ENCODE measurements at regions not wholly inside any gene's neighbourhood (a gene's known extent, or its start where the extent isn't known, plus 50 kb on each side); places are given as distances from the start of the nearest gene placed in this dataset.

DNA sequence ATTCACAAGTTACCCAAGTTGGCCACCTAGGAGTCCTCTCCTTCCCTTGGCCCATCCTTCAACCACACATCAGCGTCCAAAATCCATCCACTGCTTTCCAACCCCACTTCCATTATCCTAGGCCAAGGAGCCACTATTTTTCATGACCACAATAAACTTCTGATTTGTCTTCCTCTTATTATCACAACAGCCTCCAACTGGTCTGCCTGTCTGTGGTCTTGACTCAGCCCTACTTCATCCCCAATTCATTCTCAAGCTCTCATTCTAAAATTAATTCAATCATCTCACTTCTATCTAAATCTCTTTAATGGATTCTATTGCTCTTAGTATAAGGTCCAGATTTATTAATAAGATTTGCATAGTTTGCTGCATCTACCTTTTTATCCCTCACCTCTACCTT is 189.0 kb upstream of the PRDM1 start:
- no peaks in the 10 kb centered on the region for H3K36me3 Mint-ChIP-seq (ENCODE audit: low read depth, unreplicated experiment)
- DNase-seq (ENCODE audit: low read depth) (no peak), FAIRE-seq (no peak)
- Histone ChIP-seq H3K27ac (ENCODE audit: low read depth, low read length) (no peak overlapping the region), H3K27me3 (ENCODE audit: insufficient read depth, low read length) (no peaks in the 10 kb centered on the region), H3K4me1 (ENCODE audit: insufficient read depth, low read length) (peaks cover 15% of the 10 kb centered on the region), H3K9me3 (ENCODE audit: insufficient read depth, low read depth, low read length) (no peaks in the 10 kb centered on the region), H3K4me2 (ENCODE audit: low read length) (no peak overlapping the region), H3K79me2 (ENCODE audit: insufficient read depth, low read length) (no peaks in the 10 kb centered on the region), H4K20me1 (ENCODE audit: insufficient read depth, low read length) (no peaks in the 10 kb centered on the region), H3K36me3 (ENCODE audit: insufficient read depth, low read length) (no peaks in the 10 kb centered on the region), H2AFZ (ENCODE audit: low read depth, low read length) (no peak overlapping the region), H3K9ac (ENCODE audit: low read length) (no peak overlapping the region), H3K4me3 (ENCODE audit: insufficient read depth, low read depth, low read length) (no peak overlapping the region)
- no peak overlapping the region for H3K4me3 Mint-ChIP-seq (ENCODE audit: unreplicated experiment)
- H3K27me3 Mint-ChIP-seq (ENCODE audit: low read depth, unreplicated experiment) = no peaks in the 10 kb centered on the region
- peaks cover 10% of the 10 kb centered on the region for H3K9me3 Mint-ChIP-seq (ENCODE audit: unreplicated experiment)
- peaks cover 21% of the 10 kb centered on the region for H3K4me1 Mint-ChIP-seq (ENCODE audit: low read depth, unreplicated experiment)
- TF ChIP-seq, protein P1, sequence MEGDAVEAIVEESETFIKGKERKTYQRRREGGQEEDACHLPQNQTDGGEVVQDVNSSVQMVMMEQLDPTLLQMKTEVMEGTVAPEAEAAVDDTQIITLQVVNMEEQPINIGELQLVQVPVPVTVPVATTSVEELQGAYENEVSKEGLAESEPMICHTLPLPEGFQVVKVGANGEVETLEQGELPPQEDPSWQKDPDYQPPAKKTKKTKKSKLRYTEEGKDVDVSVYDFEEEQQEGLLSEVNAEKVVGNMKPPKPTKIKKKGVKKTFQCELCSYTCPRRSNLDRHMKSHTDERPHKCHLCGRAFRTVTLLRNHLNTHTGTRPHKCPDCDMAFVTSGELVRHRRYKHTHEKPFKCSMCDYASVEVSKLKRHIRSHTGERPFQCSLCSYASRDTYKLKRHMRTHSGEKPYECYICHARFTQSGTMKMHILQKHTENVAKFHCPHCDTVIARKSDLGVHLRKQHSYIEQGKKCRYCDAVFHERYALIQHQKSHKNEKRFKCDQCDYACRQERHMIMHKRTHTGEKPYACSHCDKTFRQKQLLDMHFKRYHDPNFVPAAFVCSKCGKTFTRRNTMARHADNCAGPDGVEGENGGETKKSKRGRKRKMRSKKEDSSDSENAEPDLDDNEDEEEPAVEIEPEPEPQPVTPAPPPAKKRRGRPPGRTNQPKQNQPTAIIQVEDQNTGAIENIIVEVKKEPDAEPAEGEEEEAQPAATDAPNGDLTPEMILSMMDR (IDR thresholded peaks at IDR 0.05; ENCODE audit: insufficient read depth, low read depth, low read length) = no peak
- TF ChIP-seq EZH2 (IDR thresholded peaks at IDR 0.05; ENCODE audit: insufficient read depth, low read length) = no peak
- H3K27ac Mint-ChIP-seq (ENCODE audit: unreplicated experiment) = no peak overlapping the region

DNA sequence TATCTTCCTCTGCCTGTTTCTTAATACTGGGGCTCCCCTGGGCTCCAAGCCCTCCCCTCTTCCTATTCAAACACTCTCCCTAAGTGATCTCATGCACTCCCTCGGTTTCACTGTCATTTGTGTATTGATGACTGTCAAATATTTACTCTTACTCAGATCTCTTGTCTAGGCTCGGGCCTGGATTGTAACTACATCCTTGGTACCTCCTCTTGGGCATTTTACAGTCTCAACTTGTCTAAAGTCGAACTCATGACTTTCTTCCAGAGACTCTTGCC is 189.4 kb upstream of the PRDM1 start:
- Histone ChIP-seq H3K4me3 (ENCODE audit: insufficient read depth, low read depth, low read length) (no peak overlapping the region), H3K27me3 (ENCODE audit: insufficient read depth, low read length) (no peaks in the 10 kb centered on the region), H3K36me3 (ENCODE audit: insufficient read depth, low read length) (no peaks in the 10 kb centered on the region), H3K79me2 (ENCODE audit: insufficient read depth, low read length) (no peaks in the 10 kb centered on the region), H2AFZ (ENCODE audit: low read depth, low read length) (no peak overlapping the region), H3K9ac (ENCODE audit: low read length) (no peak overlapping the region), H3K4me2 (ENCODE audit: low read length) (no peak overlapping the region), H3K9me3 (ENCODE audit: insufficient read depth, low read depth, low read length) (no peaks in the 10 kb centered on the region), H3K4me1 (ENCODE audit: insufficient read depth, low read length) (peaks cover 15% of the 10 kb centered on the region), H4K20me1 (ENCODE audit: insufficient read depth, low read length) (no peaks in the 10 kb centered on the region), H3K27ac (ENCODE audit: low read depth, low read length) (no peak overlapping the region)
- no peaks in the 10 kb centered on the region for H3K36me3 Mint-ChIP-seq (ENCODE audit: low read depth, unreplicated experiment)
- no peak overlapping the region for H3K4me3 Mint-ChIP-seq (ENCODE audit: unreplicated experiment)
- no peak overlapping the region for H3K27ac Mint-ChIP-seq (ENCODE audit: unreplicated experiment)
- no peak for FAIRE-seq
- no peak for DNase-seq (ENCODE audit: low read depth)
- peaks cover 10% of the 10 kb centered on the region for H3K9me3 Mint-ChIP-seq (ENCODE audit: unreplicated experiment)
- TF ChIP-seq EZH2 (IDR thresholded peaks at IDR 0.05; ENCODE audit: insufficient read depth, low read length) = no peak
- TF ChIP-seq, protein P1 (IDR thresholded peaks at IDR 0.05; ENCODE audit: insufficient read depth, low read depth, low read length) = no peak
- H3K27me3 Mint-ChIP-seq (ENCODE audit: low read depth, unreplicated experiment) = no peaks in the 10 kb centered on the region
- H3K4me1 Mint-ChIP-seq (ENCODE audit: low read depth, unreplicated experiment) = peaks cover 21% of the 10 kb centered on the region

DNA sequence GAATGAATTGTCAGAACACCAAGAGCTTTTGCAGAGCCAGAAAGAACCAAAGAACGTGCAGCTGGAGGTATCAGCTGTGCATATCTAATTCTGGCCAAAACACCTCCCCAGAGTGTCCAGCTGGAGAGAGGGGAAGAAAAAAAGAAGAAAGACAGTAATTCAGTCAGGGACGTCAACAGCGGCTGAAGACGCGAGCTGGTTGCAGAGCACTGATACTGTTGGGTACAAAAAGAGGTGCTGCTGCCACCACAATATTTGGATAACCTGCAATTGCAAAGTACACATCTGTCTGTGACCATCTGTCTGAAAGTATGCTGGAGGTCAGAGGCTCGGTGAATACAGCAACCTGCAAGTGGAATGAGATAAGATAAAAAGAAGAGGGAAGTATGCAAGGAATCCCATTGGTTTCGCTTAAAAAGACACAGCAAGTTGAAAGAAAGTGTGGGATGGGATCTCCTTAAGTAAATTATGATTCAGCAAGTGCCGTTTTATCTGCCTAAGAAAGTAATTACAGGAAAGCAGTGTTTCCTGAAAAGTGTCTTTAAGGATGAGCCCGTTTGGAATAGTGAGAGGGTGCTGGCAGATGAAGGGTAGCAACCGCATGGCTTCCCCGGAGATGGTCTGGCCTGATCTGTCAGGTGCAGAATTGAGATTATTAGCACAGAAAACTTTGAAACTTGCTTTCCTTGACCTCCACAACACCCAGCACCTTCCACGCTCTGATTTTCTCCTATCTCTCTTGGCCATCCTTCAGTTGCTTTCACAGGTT is 189.9 kb upstream of the PRDM1 start:
- Histone ChIP-seq H4K20me1 (ENCODE audit: insufficient read depth, low read length) (no peaks in the 10 kb centered on the region), H3K27ac (ENCODE audit: low read depth, low read length) (no peak overlapping the region), H3K4me2 (ENCODE audit: low read length) (no peak overlapping the region), H3K9ac (ENCODE audit: low read length) (no peak overlapping the region), H3K9me3 (ENCODE audit: insufficient read depth, low read depth, low read length) (no peaks in the 10 kb centered on the region), H3K36me3 (ENCODE audit: insufficient read depth, low read length) (no peaks in the 10 kb centered on the region), H3K4me3 (ENCODE audit: insufficient read depth, low read depth, low read length) (no peak overlapping the region), H3K27me3 (ENCODE audit: insufficient read depth, low read length) (no peaks in the 10 kb centered on the region), H2AFZ (ENCODE audit: low read depth, low read length) (no peak overlapping the region), H3K79me2 (ENCODE audit: insufficient read depth, low read length) (no peaks in the 10 kb centered on the region), H3K4me1 (ENCODE audit: insufficient read depth, low read length) (peaks cover 15% of the 10 kb centered on the region)
- Mint-ChIP-seq H3K36me3 (ENCODE audit: low read depth, unreplicated experiment) (no peaks in the 10 kb centered on the region), H3K27me3 (ENCODE audit: low read depth, unreplicated experiment) (no peaks in the 10 kb centered on the region), H3K4me3 (ENCODE audit: unreplicated experiment) (no peak overlapping the region), H3K9me3 (ENCODE audit: unreplicated experiment) (peaks cover 13% of the 10 kb centered on the region), H3K4me1 (ENCODE audit: low read depth, unreplicated experiment) (peaks cover 25% of the 10 kb centered on the region), H3K27ac (ENCODE audit: unreplicated experiment) (no peak overlapping the region)
- no peak for TF ChIP-seq EZH2 (IDR thresholded peaks at IDR 0.05; ENCODE audit: insufficient read depth, low read length)
- TF ChIP-seq, protein P1 (IDR thresholded peaks at IDR 0.05; ENCODE audit: insufficient read depth, low read depth, low read length) = no peak
- DNase-seq (ENCODE audit: low read depth) = peak; percentile 60
- FAIRE-seq = no peak
